ENCODE measurements at regions not wholly inside any gene's neighbourhood (a gene's known extent, or its start where the extent isn't known, plus 50 kb on each side); places are given as distances from the start of the nearest gene placed in this dataset.

DNA sequence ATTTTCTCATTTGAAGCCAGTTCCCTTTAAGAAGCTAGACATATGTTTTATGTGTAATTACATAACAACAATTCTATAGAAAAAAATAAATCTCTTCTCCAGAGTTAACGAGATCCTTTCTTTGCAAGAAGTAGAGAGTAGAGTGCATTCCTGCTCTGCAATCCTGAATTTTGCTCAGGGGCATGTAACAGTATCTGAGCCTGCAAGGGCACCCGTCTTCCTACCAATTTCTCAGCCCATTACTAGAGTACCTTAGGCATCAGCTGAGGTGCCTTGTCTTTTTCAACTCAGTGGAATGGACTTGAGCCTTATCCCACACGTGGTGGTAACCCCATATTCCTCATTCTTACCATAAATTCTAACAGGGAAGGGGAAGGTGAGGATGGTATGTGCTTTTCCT, 205.9 kb downstream of the IKZF2 start:
- TF ChIP-seq, protein P1, sequence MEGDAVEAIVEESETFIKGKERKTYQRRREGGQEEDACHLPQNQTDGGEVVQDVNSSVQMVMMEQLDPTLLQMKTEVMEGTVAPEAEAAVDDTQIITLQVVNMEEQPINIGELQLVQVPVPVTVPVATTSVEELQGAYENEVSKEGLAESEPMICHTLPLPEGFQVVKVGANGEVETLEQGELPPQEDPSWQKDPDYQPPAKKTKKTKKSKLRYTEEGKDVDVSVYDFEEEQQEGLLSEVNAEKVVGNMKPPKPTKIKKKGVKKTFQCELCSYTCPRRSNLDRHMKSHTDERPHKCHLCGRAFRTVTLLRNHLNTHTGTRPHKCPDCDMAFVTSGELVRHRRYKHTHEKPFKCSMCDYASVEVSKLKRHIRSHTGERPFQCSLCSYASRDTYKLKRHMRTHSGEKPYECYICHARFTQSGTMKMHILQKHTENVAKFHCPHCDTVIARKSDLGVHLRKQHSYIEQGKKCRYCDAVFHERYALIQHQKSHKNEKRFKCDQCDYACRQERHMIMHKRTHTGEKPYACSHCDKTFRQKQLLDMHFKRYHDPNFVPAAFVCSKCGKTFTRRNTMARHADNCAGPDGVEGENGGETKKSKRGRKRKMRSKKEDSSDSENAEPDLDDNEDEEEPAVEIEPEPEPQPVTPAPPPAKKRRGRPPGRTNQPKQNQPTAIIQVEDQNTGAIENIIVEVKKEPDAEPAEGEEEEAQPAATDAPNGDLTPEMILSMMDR (IDR thresholded peaks at IDR 0.05), result no peak
- no peak for TF ChIP-seq POLR2A (IDR thresholded peaks at IDR 0.05)

All from lower leg skin (tissue), 3 donors.